ENCODE measurements at regions not wholly inside any gene's neighbourhood (a gene's known extent, or its start where the extent isn't known, plus 50 kb on each side); places are given as distances from the start of the nearest gene placed in this dataset.
A peak's percentile ranks its signal among the peaks of the same experiment; 100 is the strongest.

DNA sequence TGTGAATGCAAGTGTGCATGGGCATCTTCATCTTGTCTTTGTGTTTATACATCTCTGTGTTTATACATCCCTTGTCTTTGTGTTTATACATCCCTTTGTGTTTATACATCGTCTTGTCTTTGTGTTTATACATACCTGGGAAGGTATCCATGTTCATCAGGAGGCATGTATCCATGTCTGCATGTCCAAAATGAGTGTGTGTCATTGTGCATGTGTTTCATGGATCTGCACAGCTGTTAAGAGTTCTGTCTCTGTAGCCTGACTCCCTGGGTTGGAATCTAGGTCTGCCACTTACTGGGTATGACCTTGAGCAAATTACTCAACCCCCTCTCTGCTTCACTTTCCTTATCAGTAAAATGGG is 50.1 kb upstream of the SIRPA start:
- no peak overlapping the region for H3K4me3 ChIP-seq
- no peaks in the 10 kb centered on the region for H3K36me3 ChIP-seq
- DNase-seq: no peak
- no peaks in the 10 kb centered on the region for H3K27me3 ChIP-seq
- peaks cover 0 to 57% (median 2%) of the 10 kb centered on the region in 12 donors for H3K4me1 ChIP-seq
- ATAC-seq: no peak
- no peak for TF ChIP-seq POLR2A (IDR thresholded peaks at IDR 0.05)
- TF ChIP-seq, protein P1, sequence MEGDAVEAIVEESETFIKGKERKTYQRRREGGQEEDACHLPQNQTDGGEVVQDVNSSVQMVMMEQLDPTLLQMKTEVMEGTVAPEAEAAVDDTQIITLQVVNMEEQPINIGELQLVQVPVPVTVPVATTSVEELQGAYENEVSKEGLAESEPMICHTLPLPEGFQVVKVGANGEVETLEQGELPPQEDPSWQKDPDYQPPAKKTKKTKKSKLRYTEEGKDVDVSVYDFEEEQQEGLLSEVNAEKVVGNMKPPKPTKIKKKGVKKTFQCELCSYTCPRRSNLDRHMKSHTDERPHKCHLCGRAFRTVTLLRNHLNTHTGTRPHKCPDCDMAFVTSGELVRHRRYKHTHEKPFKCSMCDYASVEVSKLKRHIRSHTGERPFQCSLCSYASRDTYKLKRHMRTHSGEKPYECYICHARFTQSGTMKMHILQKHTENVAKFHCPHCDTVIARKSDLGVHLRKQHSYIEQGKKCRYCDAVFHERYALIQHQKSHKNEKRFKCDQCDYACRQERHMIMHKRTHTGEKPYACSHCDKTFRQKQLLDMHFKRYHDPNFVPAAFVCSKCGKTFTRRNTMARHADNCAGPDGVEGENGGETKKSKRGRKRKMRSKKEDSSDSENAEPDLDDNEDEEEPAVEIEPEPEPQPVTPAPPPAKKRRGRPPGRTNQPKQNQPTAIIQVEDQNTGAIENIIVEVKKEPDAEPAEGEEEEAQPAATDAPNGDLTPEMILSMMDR (IDR thresholded peaks at IDR 0.05): no peak
- 40 to 59% (median 49%) methylated on average over 1 of the region's 1 CpG for WGBS, 4 donors
- peak overlapping the region in 2 of 12 donors; percentile 75 to 82 for H3K27ac ChIP-seq
- peaks cover 0 to 11% (median 0%) of the 10 kb centered on the region in 12 donors for H3K9me3 ChIP-seq
- intact Hi-C loops (cut with DNase I): no loop called here

DNA sequence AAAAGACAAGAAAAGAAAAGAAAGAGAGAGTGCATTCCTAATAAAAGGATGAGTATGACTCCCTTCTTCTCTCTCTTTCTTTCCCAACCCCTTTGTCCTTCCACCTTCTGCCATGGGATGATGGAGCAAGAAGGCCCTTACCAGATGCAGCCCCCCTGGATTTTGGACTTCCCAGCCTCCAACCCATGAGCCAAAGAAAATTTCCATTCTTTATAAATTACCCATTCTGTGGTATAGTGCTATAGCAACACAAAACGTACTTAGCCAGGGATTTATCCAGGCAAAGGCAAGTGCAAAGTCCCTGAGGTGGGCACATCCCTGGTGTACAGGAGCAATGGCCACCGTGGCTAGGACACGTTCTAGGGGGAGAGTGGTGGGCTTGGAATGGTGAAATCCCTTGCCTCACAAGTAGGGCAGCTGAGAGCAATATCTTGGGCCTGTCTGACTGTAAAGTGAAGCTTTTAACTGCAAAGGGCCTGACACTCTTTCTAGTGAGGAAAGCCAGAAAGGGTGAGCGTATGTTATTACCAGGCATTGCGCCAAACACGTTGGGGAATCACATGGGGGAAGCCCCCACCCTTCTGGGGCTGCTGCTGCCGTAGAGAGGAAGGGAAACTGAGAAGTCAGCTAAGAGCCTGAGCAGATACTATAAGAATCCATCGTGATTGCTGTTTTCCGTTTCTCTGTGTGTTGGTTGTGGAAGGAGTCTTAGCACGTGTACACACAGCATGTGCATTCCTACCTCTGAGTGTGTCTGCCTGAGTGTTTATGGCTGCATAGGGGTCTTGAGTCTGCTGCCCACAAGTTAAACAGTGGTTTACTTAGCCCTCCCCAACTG is 50.7 kb upstream of the SIRPA start:
- no peaks in the 10 kb centered on the region for H3K27me3 ChIP-seq
- WGBS, 4 donors: 20 to 25% (median 21%) methylated on average over 10 of the region's 10 CpGs
- H3K4me3 ChIP-seq: no peak overlapping the region
- peaks cover 0 to 56% (median 2%) of the 10 kb centered on the region in 12 donors for H3K4me1 ChIP-seq
- H3K27ac ChIP-seq: peak overlapping the region in 2 of 12 donors; percentile 75 to 82
- peak; percentile 26 to 85 (median 66) for ATAC-seq
- TF ChIP-seq, protein P1 (IDR thresholded peaks at IDR 0.05): no peak
- no peak for TF ChIP-seq POLR2A (IDR thresholded peaks at IDR 0.05)
- peak in 4 of 5 donors; percentile 50 to 69 (median 58) for DNase-seq
- intact Hi-C loops (cut with DNase I): loop anchor here in 1 of 10 donors (5.0 kb wide), 1 partner anchor 33 kb away; no protein-coding TSS in a partner anchor
- peaks cover 0 to 11% (median 0%) of the 10 kb centered on the region in 12 donors for H3K9me3 ChIP-seq
- no peaks in the 10 kb centered on the region for H3K36me3 ChIP-seq

- no peaks in the 10 kb centered on the region for H3K27me3 ChIP-seq
- ATAC-seq (no peak), DNase-seq (no peak)
- peaks cover 0 to 10% (median 0%) of the 10 kb centered on the region in 12 donors for H3K9me3 ChIP-seq
- H3K36me3 ChIP-seq: no peaks in the 10 kb centered on the region
- WGBS, 4 donors: 92 to 95% (median 94%) methylated on average over 7 of the region's 7 CpGs
- peak overlapping the region in 1 of 12 donors; percentile 82 for H3K27ac ChIP-seq
- TF ChIP-seq, protein P1 (IDR thresholded peaks at IDR 0.05): no peak
- TF ChIP-seq POLR2A (IDR thresholded peaks at IDR 0.05): no peak
- intact Hi-C loops (cut with DNase I): loop anchor here in 1 of 10 donors (5.0 kb wide), 1 partner anchor 35 kb away; no protein-coding TSS in a partner anchor
- no peak overlapping the region for H3K4me3 ChIP-seq
- peaks cover 0 to 56% (median 2%) of the 10 kb centered on the region in 12 donors for H3K4me1 ChIP-seq
These were observed 52.9 kb upstream of the SIRPA start for GRCh38 chr20:1842281-1842680.

GRCh38 chr20:1841554-1842140 is 53.6 kb upstream of the SIRPA start:
- Histone ChIP-seq H3K27ac (peak overlapping the region in 3 of 12 donors; percentile 19 to 82 (median 49)), H3K27me3 (no peaks in the 10 kb centered on the region), H3K9me3 (peaks cover 0 to 3% (median 0%) of the 10 kb centered on the region in 12 donors), H3K4me1 (peaks cover 0 to 53% (median 2%) of the 10 kb centered on the region in 12 donors), H3K36me3 (no peaks in the 10 kb centered on the region), H3K4me3 (no peak overlapping the region)
- DNase-seq (no peak), ATAC-seq (peak in 3 of 4 donors; percentile 12 to 37 (median 28))
- 60 to 77% (median 64%) methylated on average over 6 of the region's 6 CpGs for WGBS, 4 donors
- intact Hi-C loops (cut with DNase I): loop anchor here in 1 of 10 donors (5.0 kb wide), 1 partner anchor 36 kb away; no protein-coding TSS in a partner anchor
- TF ChIP-seq, protein P1 (IDR thresholded peaks at IDR 0.05): no peak
- TF ChIP-seq POLR2A (IDR thresholded peaks at IDR 0.05): no peak
